Glomerular endothelial cell (primary cell): ENCODE measurements at regions not wholly inside any gene's neighbourhood (a gene's known extent, or its start where the extent isn't known, plus 50 kb on each side); places are given as distances from the start of the nearest gene placed in this dataset.
"Not testable (repeated sequence)": the region's sequence is repeated elsewhere in the genome, so short reads cannot be mapped to it uniquely, and the experiment has no call there.

Experiments
- DNase-seq: peaks from one replicate; pipeline ENCODE4 v3.0.0-alpha.2; 2011; ENCODE audit warnings: low read depth, low spot score; ENCODE audit errors: extremely low read depth

DNA sequence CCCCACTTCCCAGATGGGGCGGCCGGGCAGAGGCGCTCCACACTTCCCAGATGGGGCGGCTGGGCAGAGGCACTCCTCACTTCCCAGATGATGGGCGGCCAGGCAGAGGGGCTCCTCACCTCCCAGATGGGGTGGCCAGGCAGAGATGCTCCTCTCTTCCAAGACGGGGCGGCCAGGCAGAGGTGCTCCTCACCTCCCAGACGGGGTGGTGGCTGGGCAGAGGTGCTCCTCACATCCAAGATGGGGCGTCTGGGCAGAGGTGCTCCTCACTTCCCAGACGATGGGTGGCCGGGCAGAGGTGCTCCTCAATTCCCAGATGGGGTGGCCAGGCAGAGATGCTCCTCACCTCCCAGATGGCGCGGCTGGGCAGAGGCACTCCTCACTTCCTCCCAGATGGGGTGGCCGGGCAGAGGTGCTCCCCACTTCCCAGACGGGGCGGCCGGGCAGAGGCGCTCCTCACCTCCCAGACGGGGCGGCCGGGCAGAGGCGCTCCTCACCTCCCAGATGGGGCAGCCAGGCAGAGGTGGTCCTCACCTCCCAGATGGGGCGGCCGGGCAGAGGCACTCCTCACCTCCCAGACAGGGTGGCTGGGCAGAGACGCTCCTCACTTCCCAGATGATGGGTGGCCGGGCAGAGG lies 275.2 kb downstream of the LIPI start:
- DNase-seq, result not testable (repeated sequence)

DNA sequence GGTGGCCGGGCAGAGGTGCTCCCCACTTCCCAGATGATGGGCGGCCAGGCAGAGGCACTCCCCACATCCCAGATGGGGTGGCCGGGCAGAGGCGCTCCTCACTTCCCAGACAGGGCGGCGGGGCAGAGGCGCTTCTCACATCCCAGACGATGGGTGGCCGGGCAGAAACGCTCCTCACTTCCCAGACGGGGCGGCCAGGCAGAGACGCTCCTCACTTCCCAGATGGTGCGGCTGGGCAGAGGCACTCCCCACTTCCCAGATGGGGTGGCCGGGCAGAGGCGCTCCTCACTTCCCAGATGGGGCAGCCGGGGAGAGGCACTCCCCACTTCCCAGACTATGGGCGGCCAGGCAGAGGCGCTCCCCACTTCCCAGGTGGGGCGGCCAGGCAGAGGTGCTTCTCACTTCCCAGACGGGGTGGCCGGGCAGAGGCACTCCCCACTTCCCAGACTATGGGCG lies 275.8 kb downstream of the LIPI start:
- not testable (repeated sequence) for DNase-seq

DNA sequence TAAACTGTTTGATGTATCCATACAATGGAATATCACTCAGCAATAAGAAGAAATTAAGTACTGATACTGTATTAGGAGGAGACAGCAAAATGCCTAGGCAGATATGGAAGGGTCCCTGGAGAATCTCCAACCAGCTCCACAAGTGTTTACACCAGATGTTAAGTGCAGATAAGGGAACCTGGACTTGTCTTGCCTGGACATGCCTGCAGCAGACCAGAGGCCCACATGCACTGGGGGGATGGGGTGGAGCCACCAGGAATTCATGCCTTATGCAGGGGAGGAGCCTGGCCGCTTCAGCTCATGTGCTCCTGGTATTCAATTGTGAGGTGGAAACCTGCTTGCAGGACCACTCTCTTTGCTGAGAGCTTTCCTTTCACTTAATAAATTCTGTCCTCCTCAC lies 287.6 kb downstream of the LIPI start:
- DNase-seq, result not testable (repeated sequence)

DNA sequence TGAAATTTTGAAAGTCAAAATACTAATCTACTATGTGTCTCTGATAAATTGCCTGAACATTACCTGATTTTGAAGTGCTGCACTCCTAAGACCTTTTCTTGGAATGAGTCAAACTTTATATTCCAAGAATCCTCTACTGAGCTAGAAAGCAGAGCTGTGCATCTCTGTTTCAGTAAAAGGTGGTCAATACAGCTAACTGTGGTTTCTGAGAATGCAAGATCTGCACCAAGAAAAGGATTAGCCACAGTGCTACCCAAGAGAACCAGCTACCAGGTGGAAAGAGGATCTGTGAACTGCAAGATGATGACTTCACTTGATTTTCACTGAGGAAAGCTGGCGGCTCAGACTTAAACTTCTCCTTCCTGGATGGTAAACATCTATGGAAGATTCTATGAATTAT lies 289.3 kb downstream of the LIPI start:
- not testable (repeated sequence) for DNase-seq

DNA sequence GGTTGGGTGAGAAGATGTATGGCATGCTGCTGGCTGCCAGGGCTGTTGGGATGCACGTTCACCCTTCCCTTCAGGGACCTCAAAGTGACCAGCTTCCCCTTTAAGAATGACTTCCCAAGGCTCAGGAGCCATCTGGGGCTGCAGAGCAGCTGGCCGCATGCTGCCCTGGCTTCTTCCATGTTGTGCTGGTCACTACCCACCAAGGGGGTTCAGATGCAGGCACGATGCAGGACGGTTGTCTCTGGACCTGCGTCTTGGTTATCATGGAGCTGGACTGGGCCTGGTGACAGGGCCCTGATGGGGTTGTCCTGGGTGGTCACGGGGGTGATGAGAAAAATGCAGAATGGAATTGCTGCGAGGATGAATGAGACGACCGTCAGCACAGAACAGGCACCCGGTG lies 297.8 kb downstream of the POTED start:
- not testable (repeated sequence) for DNase-seq

DNA sequence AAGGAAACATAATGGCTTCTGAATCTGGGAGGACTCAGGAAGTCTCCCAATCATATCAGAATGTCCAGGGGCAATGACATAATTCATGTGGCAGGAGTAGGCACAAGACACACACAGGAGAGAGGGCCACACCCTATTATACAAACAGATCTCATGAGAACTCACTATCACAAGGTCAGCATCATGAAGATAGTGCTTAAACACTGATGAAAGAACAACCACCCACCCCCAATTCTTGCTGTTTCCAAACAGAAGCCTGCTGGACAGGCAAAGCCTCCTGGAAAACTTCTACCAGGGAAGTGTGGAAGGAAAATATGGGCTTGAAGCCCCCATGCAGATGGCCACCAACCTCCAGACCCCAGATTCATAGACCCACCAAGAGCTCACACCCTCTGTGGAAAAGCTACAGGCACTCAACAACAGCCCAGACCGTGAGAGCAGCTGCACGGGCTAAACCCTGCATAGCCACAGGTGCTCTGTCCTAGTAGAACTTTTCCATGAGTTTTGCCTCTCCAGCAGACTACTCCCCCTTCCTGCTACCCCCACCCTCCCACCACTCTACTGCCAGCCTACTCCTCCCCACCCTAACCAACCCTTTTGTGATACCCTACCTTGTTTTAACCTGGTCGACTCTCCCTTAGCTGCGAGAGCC lies 287.1 kb downstream of the POTED start:
- not testable (repeated sequence) for DNase-seq

DNA sequence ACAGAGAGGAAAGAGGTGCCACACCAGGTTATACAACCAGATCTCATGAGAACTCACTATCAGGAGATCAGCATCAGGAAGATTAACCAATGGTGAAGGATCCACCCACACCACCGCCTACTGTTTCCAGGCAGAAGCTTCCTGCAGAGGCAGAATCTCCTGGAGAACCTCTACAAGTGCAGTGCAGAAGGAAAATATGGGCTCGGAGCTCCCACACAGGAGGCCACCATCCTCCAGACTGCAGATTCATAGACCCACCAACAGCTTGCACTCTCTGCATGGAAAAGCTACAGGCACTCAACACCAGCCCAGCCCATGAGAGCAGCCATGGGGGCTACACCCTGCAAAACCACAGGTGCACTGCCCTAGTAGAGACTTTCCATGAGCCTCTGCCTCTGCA lies 284.0 kb downstream of the POTED start:
- not testable (repeated sequence) for DNase-seq

DNA sequence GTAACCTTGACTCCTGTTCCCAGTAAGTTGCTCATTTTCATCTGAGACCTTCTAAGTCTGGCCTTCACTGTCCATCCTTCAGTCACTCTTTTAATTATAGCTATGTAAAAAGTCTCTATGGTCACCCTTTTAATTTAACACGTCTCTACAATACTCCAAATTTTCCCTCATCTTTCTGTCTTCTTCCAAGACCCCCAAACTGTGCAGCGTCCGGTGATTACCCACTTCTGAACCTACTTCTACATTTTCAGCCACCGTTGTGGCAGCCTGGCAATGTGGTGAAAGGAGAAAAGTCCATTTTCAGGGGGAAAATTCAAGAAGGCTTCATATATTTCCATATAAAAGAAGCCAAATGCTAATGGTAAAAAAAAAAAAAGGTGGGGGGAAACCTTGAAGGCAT lies 283.4 kb downstream of the POTED start:
- not testable (repeated sequence) for DNase-seq

DNA sequence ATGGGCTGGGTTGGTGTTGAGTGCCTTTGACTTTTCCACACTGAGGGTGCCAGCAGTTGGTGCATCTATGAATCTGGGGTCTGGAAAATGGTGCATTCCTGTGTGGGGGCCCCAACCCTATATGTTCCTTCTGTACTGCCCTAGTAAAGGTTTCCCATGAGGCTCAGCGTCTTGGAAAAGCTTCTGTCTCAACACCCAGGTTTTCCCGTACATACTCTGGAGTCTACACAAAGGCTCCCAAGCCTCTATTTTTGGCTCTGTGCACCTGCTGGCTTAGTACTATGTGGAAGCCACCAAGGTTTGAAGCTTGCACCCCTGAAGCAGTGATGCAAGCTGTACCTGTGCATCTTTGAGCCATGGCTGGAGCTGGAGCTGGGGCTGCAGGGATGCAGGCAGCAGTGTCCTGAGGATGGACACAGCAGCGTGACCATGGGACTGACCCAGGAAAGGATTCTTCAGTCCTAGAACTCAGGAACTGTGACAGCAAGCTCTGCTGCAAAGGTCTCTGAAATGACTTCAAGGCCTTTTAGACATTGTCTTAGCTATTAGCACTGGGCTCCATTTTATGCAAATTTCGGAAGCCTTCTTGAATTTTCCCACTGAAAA lies 282.7 kb downstream of the POTED start:
- DNase-seq, result not testable (repeated sequence)

DNA sequence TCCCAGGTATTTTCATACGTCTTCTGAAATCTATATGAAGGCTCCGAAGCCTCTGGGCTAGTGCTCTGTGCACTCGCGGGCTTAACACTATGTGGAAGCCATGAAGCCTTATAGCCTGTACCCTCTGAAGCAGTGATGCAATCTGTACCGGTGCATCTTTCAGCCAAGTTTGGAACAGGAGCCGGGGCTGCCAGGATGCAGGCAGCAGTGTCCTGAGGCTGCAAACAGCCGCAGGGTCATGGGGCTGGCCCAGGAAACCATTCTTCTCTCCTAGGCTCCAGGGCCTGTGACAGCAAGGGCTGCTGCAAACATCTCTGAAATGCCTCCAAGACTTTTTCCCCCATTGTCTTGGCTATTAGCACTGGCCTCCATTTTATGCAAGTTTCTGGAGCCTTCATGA lies 279.6 kb downstream of the POTED start:
- not testable (repeated sequence) for DNase-seq

DNA sequence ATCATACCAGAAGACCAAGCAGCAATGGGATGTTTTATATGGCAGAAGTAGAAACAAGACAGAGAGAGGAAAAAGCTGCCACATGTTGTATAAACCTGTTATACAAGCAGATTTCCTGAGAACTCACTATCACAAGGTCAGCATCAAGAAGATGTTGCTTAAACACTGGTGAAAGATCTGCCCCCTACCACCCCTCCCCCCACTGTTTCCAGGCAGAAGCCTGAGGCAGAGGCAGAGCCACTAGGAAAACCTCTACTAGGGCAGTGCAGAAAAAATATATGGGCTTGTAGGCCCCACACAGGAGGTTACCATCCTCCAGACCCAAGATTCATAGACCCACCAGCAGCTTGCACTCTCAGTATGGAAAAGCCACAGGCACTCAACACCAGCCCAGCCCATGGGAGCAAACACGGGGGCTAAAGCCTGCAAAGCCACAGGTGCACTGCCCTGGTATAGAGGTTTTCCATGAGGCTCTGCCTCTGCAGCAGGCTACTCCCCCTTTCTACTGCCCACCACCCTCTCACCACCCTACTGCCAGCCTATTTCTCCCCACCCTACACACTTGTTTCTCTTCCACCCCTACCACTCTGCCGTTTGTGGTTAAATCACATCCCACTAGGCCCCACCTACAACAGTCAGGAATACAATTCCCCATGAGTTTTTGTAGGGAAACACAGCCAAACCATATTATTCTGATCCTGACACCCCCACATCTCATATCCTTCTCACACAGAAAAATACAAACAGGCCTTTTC lies 274.2 kb downstream of the POTED start:
- not testable (repeated sequence) for DNase-seq

DNA sequence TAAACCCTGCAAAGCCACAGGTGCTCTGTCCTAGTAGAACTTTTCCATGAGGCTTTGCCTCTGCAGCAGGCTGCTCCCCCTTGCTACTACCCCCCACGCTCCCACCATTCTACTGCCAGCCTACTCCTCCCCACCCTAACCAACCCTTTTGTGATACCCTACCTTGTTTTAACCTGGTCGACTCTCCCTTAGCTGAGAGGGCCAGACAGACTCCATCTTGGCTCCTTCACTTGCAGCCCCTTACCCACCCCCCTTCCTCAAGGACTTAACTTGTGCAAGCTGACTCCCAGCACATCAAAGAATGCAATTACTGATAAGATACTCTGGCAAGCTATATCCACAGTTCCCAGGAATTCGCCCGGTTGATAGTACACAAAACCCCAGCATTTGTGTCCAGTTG lies 267.9 kb downstream of the POTED start:
- not testable (repeated sequence) for DNase-seq

DNA sequence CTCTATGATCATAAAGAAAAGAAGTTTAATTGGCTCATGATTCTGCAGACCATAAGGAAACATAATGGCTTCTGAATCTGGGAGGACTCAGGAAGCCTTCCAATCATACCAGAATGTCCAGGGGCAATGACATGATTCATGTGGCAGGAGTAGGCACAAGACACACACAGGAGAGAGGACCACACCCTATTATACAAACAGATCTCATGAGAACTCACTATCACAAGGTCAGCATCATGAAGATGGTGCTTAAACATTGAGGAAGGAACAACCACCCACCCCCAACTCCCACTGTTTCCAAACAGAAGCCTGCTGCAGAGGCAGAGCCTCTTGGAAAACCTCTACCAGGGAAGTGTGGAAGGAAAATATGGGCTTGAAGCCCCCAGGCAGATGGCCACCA lies 267.4 kb downstream of the POTED start:
- not testable (repeated sequence) for DNase-seq

DNA sequence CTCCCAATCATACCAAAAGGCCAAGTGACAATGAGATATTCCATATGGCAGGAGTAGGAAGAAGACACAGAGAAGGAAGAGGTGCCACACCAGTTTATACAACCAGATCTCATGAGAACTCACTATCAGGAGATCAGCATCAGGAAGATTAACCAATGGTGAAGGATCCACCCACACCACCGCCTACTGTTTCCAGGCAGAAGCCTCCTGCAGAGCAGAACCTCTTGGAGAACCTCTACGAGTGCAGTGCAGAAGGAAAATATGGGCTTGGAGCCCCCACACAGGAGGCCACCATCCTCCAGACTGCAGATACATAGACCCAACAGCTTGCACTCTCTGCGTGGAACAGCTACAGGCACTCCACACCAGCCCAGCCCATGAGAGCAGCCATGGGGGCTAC lies 264.4 kb downstream of the POTED start:
- DNase-seq, result not testable (repeated sequence)

DNA sequence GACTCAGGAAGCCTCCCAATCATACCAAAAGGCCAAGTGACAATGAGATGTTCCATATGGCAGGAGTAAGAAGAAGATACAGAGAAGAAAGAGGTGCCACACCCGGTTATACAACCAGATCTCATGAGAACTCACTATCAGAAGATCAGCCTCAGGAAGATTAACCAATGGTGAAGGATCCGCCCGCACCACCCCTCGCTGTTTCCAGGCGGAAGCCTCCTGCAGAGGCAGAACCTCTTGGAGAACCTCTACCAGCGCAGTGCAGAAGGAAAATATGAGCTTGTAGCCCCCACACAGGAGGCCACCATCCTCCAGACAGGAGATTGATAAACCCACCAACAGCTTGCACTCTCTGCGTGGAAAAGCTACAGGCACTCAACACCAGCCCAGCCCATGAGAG lies 245.1 kb downstream of the POTED start:
- no peak for DNase-seq

DNA sequence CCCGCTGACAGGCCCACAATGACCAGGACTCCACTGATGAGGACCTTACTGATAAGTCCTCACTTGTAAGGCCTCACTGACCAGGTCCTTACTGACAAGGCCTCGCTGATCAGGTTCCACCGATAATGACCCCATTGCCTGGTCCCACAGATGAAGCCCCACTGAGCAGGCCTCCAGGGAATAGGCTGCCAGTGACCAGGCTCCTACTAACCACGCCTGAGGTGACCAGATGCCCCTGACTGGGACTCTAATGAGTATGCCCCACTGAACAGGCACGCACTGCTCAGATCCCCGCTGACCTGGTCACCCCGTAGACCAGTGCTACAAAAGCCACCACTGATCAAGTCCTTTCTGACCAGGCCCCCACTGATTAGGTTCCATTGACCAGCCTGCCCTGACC lies 241.2 kb downstream of the POTED start:
- DNase-seq, result not testable (repeated sequence)

DNA sequence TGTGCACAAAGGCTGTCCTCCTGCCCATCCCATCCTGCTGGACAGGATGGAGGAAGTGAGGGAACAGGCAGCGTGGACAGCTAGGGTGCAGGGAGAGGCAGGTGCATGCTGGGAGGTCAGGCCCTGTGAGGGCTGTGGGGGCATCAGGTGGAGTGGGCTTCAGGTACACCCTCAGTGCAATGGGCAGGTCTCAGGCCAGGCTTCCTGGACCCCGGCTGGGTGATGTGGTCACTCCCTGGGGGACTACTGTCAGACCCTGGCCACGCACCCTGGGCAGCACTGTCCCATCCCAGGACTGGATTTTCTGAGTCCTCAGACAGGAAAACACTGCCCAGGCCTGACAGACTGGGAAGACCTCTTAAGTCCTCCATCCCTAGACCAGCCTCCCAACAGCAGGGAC lies 239.9 kb downstream of the POTED start:
- DNase-seq, result not testable (repeated sequence)

DNA sequence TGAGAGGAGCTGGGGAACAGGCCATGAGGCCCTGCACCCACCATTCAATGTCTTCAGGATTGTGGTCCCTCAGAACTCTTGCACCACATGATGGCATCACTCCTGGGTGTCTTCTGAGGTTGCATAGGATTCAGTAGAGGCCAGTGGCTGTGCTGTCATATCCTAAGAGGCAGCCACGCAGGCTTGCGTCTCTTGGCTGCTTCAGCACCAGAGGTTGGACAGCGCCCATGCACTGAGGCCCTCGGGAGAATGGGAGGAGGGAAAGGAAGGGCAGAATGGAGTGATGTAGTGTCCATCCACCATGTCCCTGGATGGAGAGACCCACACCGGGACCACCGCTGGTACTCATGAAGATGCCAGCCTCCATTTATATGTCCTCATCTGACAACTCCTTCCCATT lies 237.1 kb downstream of the POTED start:
- DNase-seq, result not testable (repeated sequence)

DNA sequence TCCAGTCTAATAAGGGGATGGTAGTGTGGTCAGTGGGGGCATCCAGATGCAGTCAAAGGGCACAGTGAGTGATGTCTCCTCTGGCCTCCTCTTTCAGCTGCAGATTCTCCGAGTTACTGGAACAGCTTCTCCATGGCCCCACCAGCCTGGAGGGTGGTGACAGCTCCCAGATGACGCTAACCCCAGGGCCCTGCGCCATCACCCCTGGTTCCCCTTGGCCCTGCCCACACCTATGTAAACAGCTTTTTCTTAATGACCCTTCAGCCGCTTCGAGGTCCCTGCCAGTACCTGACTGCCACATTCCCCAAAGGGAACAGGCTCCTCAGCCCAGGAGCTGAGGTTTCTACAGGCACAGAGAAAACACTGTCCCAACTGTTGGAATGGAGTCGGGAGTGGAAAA lies 235.0 kb downstream of the POTED start:
- not testable (repeated sequence) for DNase-seq

DNA sequence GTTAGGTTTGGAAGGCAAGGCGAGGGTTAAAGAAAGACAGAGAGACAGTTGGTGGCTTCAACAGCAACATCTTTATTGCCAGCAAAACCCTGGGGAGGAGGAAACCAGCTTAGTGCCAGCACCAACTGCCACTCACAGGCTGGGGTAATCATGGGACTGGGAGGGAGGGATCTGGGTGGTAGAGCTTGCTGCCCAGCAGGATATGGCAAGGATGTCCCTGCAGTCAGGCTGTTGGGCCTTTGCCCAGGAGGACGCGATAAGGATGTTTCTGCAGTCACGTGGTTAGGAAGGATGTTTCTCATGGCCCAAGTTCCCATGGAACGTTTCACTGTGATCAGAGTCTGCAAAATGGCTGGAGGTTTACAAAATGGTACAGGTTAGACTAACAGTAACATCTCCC lies 233.5 kb downstream of the POTED start:
- DNase-seq, result not testable (repeated sequence)

DNA sequence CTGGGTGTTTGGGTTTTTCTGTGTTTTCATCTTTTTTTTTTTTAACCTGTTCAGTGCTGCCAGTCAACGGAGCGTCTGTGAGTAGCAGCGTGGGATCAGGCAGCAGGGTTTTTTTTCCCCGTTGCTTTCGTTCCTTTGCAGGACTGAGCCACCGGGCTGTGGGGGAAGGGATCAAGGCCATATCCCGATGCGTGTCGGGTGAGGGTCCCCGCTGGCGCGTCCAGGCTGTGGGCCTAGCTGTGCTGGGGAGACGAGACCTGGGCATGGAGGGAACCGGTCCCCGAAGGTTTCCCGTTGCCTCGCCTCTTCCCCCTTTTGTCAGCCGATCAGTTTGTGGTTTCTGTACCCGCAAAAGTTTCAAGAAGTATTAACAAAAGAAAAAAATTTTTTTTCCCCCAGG lies 218.1 kb downstream of the POTED start:
- DNase-seq, result not testable (repeated sequence)
